ENCODE measurements at regions not wholly inside any gene's neighbourhood (a gene's known extent, or its start where the extent isn't known, plus 50 kb on each side); places are given as distances from the start of the nearest gene placed in this dataset.

- DNase-seq (ENCODE audit: low spot score) = no peak
Observed at GRCh38 chr18:60980422-60981005, 352.7 kb upstream of the CDH20 start.

- no peak for DNase-seq (ENCODE audit: low spot score)
Observed at GRCh38 chr18:60981682-60982328, 351.4 kb upstream of the CDH20 start.

GRCh38 chr18:60982329-60982695, 350.9 kb upstream of the CDH20 start:
- no peak for DNase-seq (ENCODE audit: low spot score)

- no peak for DNase-seq (ENCODE audit: low spot score)
Observed at GRCh38 chr18:60982928-60983327, 350.3 kb upstream of the CDH20 start.

- DNase-seq (ENCODE audit: low spot score) = no peak
Observed at GRCh38 chr18:60984510-60984909, 348.7 kb upstream of the CDH20 start.

- no peak for DNase-seq (ENCODE audit: low spot score)
Observed at GRCh38 chr18:60987963-60988362, 345.3 kb upstream of the CDH20 start.

GRCh38 chr18:60996326-60996725, 336.9 kb upstream of the CDH20 start:
- DNase-seq (ENCODE audit: low spot score) = no peak

- DNase-seq (ENCODE audit: low spot score) = no peak
Observed at GRCh38 chr18:60996822-60997221, 336.4 kb upstream of the CDH20 start.

- DNase-seq (ENCODE audit: low spot score) = no peak
Observed at GRCh38 chr18:61001138-61001537, 332.1 kb upstream of the CDH20 start.

- no peak for DNase-seq (ENCODE audit: low spot score)
Observed at GRCh38 chr18:61006687-61007224, 326.5 kb upstream of the CDH20 start.

- no peak for DNase-seq (ENCODE audit: low spot score)
Observed at GRCh38 chr18:61019338-61020301, 313.6 kb upstream of the CDH20 start.

GRCh38 chr18:61025596-61025995, 307.6 kb upstream of the CDH20 start:
- DNase-seq (ENCODE audit: low spot score) = no peak

GRCh38 chr18:61031626-61032025, 301.6 kb upstream of the CDH20 start:
- DNase-seq (ENCODE audit: low spot score) = no peak

GRCh38 chr18:61034580-61034979, 298.6 kb upstream of the CDH20 start:
- no peak for DNase-seq (ENCODE audit: low spot score)

GRCh38 chr18:61039251-61039650, 294.0 kb upstream of the CDH20 start:
- no peak for DNase-seq (ENCODE audit: low spot score)

GRCh38 chr18:61047794-61048193, 285.4 kb upstream of the CDH20 start:
- DNase-seq (ENCODE audit: low spot score) = no peak

GRCh38 chr18:61057443-61057842, 275.8 kb upstream of the CDH20 start:
- no peak for DNase-seq (ENCODE audit: low spot score)

- no peak for DNase-seq (ENCODE audit: low spot score)
Observed at GRCh38 chr18:61062258-61062657, 271.0 kb upstream of the CDH20 start.

GRCh38 chr18:61064911-61065310, 268.3 kb upstream of the CDH20 start:
- no peak for DNase-seq (ENCODE audit: low spot score)

GRCh38 chr18:61076986-61077385, 256.2 kb upstream of the CDH20 start:
- no peak for DNase-seq (ENCODE audit: low spot score)

GRCh38 chr18:61079714-61080113, 253.5 kb upstream of the CDH20 start:
- DNase-seq (ENCODE audit: low spot score) = no peak

GRCh38 chr18:61080954-61081528, 252.2 kb upstream of the CDH20 start:
- DNase-seq (ENCODE audit: low spot score) = no peak

Measured in CD4-positive, alpha-beta T cell treated with Interleukin-2 at 100 ng/mL for 4 hours (primary cell).